Activated CD4-positive, alpha-beta T cell treated with anti-CD3 and anti-CD28 coated beads, Interleukin-2, amount 10 ng/mL, durations not matched to agents 24 days and 14 days (primary cell): ENCODE measurements at regions not wholly inside any gene's neighbourhood (a gene's known extent, or its start where the extent isn't known, plus 50 kb on each side); places are given as distances from the start of the nearest gene placed in this dataset.

Experiments used
- DNase-seq: peaks from one replicate; pipeline ENCODE4 v3.0.0; 2022
- H3K27ac Mint-ChIP-seq: one replicate; pipeline ENCODE4 v1.8.0; 2022; ENCODE audit warnings: mild to moderate bottlenecking, mixed read lengths
- H3K27me3 Mint-ChIP-seq: one replicate; pipeline ENCODE4 v1.8.0; 2022; ENCODE audit warnings: mixed read lengths
- H3K36me3 Mint-ChIP-seq: one replicate; pipeline ENCODE4 v1.8.0; 2022; ENCODE audit warnings: low read depth, mild to moderate bottlenecking, mixed read lengths
- H3K4me1 Mint-ChIP-seq: one replicate; pipeline ENCODE4 v1.8.0; 2021; ENCODE audit warnings: mixed read lengths
- H3K4me3 Mint-ChIP-seq: one replicate; pipeline ENCODE4 v1.8.0; 2022; ENCODE audit warnings: mild to moderate bottlenecking, moderate library complexity, mixed read lengths
- H3K9me3 Mint-ChIP-seq: one replicate; pipeline ENCODE4 v1.8.0; 2021; ENCODE audit warnings: mixed read lengths
- intact Hi-C: fragments of 100-400 bp; cut with micrococcal nuclease; formaldehyde crosslinking; loops from one replicate; pipeline ENCODE4 v1.15.1; 2023

DNA sequence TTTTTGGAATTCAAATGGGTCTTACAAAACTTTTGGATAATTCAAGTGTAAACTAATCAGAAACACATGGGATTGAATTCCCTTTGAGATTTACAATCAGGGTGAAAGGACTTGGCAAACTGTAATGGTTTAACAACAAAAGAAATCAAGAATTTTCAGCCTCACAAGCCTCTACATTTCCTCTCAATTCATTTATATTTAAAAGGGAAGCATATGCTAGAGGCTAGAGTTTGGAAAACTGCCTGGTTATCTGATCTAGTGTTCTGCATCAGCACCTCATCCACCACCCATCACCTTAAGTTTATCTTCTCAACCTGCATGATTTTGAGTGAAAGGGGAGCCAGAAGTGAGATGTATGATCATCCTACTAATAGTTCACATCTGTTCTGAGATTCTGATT, 120.7 kb downstream of the TES start:
- no peaks in the 10 kb centered on the region for H3K4me1 Mint-ChIP-seq
- H3K27ac Mint-ChIP-seq, result no peak overlapping the region
- H3K27me3 Mint-ChIP-seq, result peaks cover 7% of the 10 kb centered on the region
- DNase-seq, result no peak
- intact Hi-C loops, result no loop called here
- no peak overlapping the region for H3K4me3 Mint-ChIP-seq
- no peaks in the 10 kb centered on the region for H3K36me3 Mint-ChIP-seq
- H3K9me3 Mint-ChIP-seq, result no peaks in the 10 kb centered on the region

DNA sequence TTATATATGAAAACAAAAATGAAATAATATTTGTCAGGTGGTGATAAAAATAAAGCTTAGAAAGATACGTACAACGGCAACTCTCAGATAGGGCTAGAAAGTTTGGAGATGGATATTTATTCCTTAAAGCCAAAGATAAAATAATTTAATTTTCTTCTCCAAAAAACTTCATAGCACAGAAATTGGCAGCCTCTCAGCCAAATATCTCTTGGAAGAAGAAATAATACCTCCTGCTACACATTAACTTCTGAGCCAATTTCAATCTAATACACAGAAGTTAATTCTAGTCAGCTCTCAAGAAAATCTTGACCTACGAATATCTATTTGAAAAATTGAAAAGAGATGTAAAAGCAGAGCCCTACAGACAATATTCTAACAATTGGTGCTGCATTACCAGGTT, 122.4 kb downstream of the TES start:
- no peaks in the 10 kb centered on the region for H3K9me3 Mint-ChIP-seq
- H3K36me3 Mint-ChIP-seq, result no peaks in the 10 kb centered on the region
- intact Hi-C loops, result no loop called here
- no peaks in the 10 kb centered on the region for H3K4me1 Mint-ChIP-seq
- DNase-seq, result no peak
- H3K27ac Mint-ChIP-seq, result no peak overlapping the region
- no peak overlapping the region for H3K4me3 Mint-ChIP-seq
- peaks cover 12% of the 10 kb centered on the region for H3K27me3 Mint-ChIP-seq

DNA sequence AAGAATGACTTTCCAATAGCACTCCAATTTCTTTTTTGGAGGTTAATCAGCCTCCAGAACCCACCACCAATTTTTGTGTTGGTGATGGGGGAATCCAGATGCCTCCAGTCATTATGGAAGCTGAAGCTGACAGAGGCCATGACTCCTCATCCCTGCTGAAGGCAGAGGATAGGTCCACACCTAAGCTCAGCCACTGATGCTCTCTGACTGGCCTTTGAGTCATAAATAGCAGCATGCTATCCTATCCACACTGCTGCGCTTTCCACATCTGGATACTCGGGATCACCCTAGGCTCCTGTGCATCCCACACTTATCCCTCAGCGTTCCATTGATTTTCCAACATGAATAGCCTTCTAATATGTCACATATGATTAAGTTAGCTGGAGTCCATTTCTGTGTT, 124.2 kb downstream of the TES start:
- H3K9me3 Mint-ChIP-seq, result no peaks in the 10 kb centered on the region

DNA sequence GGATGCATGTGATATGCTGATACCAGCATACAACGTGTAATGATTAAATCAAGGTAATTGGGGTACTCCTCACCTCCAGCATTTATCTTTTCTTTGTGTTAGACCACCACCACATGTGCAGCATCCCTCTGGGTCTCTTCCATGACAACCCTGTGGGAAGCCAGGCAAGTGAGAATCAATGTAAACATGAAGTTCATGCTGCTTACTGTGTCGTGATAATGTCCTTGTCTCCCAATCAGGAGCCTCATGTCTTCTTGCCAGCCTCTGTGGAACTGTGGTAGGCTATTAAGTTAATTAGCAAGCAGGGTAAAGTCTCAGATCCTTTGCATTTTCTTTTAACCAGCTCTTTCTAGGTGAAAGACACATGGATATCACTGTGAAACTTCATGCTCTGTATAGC, 126.7 kb downstream of the TES start:
- H3K27me3 Mint-ChIP-seq, result peaks cover 14% of the 10 kb centered on the region
- no peaks in the 10 kb centered on the region for H3K9me3 Mint-ChIP-seq
- H3K4me3 Mint-ChIP-seq, result no peak overlapping the region
- DNase-seq, result no peak
- H3K27ac Mint-ChIP-seq, result no peak overlapping the region
- H3K4me1 Mint-ChIP-seq, result no peaks in the 10 kb centered on the region
- intact Hi-C loops, result no loop called here
- H3K36me3 Mint-ChIP-seq, result no peaks in the 10 kb centered on the region

More for the DNA sequence above, 124.2 kb downstream of the TES start:
- Mint-ChIP-seq H3K27me3 (peaks cover 12% of the 10 kb centered on the region), H3K36me3 (no peaks in the 10 kb centered on the region), H3K4me1 (no peaks in the 10 kb centered on the region), H3K4me3 (no peak overlapping the region), H3K27ac (no peak overlapping the region)
- no peak for DNase-seq
- intact Hi-C loops, result no loop called here

DNA sequence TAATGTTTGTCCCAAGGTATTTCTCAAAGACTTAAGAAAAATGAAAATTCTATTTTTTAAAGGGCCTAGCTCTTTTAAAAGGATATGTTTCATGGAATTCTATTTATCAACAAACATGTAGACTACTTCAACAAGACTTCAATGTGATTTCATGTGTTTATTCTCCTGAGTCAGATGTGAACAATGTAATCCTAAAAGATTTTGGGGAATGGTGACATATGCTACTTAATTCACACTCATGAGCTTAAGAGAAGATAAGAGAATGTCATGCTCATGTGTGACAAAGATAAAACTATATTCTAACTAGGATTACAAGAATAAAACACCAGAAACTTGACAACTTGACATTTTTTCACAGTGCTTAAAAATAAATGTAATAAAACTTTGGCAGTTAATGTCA, 127.5 kb downstream of the TES start:
- Mint-ChIP-seq H3K4me1 (no peaks in the 10 kb centered on the region), H3K9me3 (no peaks in the 10 kb centered on the region), H3K27ac (no peak overlapping the region), H3K36me3 (no peaks in the 10 kb centered on the region), H3K27me3 (peaks cover 15% of the 10 kb centered on the region), H3K4me3 (no peak overlapping the region)
- no peak for DNase-seq
- intact Hi-C loops, result no loop called here

DNA sequence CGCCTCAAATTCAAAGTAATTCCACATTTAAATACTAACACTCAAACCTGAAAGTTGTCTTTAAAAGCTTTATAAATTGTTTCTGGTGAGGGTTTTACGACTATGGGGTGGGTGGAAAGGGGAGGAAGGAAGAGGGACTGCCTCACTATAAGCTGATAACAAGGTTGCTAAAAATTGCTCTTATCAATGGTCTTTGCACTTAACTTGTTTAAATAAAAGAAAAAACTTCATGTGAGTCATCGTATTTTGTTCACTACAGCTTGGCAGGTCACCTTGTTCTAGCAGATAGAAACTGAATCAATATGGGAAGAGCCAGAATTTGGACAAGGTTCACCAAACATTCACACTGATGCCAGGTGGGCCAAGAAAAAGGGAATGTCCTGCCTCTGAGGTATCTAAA, 129.2 kb downstream of the TES start:
- intact Hi-C loops, result no loop called here

DNA sequence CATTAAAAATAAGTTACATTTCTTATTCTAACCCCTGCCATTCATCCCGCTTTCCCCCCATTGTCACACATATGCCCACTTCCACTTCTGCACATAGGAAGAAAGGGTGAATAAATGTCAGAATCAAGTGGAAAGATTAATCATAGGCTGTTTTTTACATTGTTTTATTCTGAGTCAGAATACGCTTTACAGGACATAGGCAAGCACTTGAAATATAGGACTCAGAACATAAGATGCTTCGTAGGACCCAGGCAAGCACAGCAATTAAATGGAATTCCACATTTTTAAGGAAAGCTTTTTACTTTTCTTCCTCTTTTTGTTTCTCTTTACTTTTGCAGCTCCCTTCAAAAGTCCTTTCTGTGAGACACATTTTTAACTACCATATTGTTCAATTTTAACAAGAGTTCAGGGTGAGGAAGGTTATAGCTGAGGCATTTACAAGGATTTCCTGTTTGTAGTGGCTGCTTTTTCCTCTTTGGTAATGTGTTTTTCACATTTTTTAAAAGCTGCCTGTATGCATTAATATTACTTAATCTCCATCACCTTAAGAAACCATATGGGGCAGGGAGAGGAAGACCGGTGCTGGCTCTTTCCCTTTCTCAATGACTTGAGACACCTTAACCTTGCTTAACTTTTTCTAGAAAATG, 130.0 kb downstream of the TES start:
- Mint-ChIP-seq H3K27me3 (peaks cover 19% of the 10 kb centered on the region), H3K9me3 (no peaks in the 10 kb centered on the region), H3K27ac (no peak overlapping the region), H3K4me1 (no peaks in the 10 kb centered on the region), H3K4me3 (no peak overlapping the region), H3K36me3 (no peaks in the 10 kb centered on the region)
- no peak for DNase-seq
- intact Hi-C loops, result loop anchor here (10.0 kb wide), 1 partner anchor 166 kb away; no protein-coding TSS in a partner anchor

More for the DNA sequence above, 129.2 kb downstream of the TES start:
- H3K4me1 Mint-ChIP-seq, result no peaks in the 10 kb centered on the region
- no peaks in the 10 kb centered on the region for H3K36me3 Mint-ChIP-seq
- H3K9me3 Mint-ChIP-seq, result no peaks in the 10 kb centered on the region
- no peak for DNase-seq
- H3K27ac Mint-ChIP-seq, result no peak overlapping the region
- H3K27me3 Mint-ChIP-seq, result peaks cover 15% of the 10 kb centered on the region
- no peak overlapping the region for H3K4me3 Mint-ChIP-seq

DNA sequence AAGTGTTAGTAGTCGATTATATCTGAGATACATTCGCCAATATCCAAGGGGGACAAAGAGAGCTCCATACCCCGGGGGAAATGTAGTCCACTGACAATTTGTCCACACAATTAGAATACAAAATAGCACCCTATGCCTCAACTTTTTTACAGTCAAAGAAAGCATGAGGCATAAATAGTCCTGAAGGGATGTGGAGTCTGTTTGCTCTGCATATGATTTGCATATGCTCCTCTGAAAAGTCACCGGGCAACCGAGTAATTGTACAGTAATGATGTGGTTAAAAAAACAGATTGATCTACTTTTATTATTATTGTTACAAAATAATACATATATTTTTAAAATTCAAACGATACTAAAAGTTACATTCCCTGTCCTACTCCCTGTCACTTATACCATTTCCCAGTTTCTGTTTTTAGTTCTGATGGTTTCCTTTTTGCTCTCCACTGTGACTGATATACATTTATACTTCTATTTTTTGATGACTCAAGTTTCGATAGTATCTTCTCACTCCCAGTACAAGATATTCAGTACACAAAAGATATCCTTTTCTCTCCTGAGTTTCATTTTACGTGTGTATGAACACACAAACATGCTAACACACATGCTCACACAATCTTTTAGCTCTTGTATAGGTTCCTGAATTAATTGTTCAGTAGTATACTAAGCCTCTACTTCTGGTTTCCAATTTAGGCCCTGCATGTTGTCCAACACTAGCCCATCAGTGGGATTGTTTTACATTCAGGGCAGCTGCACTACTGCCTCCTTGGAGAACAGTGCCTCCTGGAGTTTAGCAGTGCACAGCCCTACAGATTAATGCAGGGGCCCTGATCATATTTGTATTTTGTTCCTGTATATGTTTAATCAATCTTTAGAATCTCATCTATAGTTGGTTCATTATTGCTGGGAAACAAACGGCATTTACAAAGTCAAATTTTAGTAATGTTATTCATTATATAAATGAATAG, 130.9 kb downstream of the TES start:
- Mint-ChIP-seq H3K27ac (no peak overlapping the region), H3K36me3 (no peaks in the 10 kb centered on the region)
- intact Hi-C loops, result loop anchor here (10.0 kb wide), 1 partner anchor 166 kb away; no protein-coding TSS in a partner anchor

DNA sequence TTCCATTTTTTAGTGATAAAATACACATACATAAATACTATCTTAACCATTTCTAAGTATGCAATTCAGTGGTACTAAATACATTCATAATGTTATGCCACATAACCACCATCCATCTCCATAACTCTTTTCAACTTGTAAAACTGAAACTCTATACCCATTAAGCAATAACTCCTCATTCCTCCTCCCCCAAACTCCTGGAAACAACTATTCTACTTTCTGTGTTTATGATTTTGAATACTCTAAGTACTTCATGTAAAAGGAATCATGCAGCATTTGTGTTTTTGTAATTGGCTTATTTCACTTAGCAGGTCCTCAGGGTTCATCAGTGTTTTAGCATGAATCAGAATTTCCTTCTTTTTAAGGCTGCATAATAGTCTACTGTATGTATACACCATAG, 131.8 kb downstream of the TES start:
- intact Hi-C loops, result loop anchor here (10.0 kb wide), 1 partner anchor 167 kb away; no protein-coding TSS in a partner anchor
- Mint-ChIP-seq H3K4me3 (no peak overlapping the region), H3K36me3 (no peaks in the 10 kb centered on the region)

More for the DNA sequence above, 130.9 kb downstream of the TES start:
- Mint-ChIP-seq H3K4me1 (no peaks in the 10 kb centered on the region), H3K9me3 (no peaks in the 10 kb centered on the region), H3K4me3 (no peak overlapping the region), H3K27me3 (peaks cover 19% of the 10 kb centered on the region)
- DNase-seq, result no peak

DNA sequence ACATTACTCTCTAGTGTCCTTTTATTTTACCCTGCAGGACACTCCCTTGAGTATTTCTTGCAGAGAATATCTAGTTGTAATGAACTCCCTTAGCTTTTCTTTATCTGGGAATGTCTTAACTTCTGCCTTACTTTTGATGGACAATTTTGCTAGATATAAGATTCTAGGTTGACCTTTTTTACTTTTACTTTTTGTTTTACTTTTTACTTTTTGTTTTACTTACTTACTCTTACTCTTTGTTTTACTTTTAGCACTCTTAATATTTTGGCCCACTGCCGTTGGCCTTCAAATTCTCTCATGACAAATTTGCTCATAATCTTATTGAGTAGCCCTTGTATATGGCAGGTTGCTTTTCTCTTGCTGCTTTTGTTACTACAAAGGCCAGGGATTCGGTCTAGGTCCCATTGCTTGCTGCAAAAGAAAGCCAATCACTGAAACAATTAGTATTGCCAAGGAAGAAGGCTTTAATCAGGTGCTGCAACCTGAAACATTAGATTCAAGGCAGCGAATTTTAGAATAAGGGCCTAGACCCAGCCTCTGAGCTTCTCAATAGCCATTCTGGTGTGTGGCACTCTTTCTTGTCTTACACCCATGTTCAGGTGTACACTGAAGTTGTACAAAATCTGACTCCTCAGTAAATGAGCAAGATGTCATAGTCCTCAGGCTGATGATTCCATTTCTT, 137.0 kb downstream of the TES start:
- Mint-ChIP-seq H3K36me3 (no peaks in the 10 kb centered on the region), H3K27me3 (peaks cover 10% of the 10 kb centered on the region), H3K9me3 (no peaks in the 10 kb centered on the region), H3K27ac (no peak overlapping the region), H3K4me3 (no peak overlapping the region), H3K4me1 (no peaks in the 10 kb centered on the region)
- DNase-seq, result no peak
- intact Hi-C loops, result loop anchor here (10.0 kb wide), 1 partner anchor 172 kb away; no protein-coding TSS in a partner anchor

More for the DNA sequence above, 131.8 kb downstream of the TES start:
- DNase-seq, result no peak
- Mint-ChIP-seq H3K27me3 (peaks cover 15% of the 10 kb centered on the region), H3K4me1 (no peaks in the 10 kb centered on the region), H3K9me3 (no peaks in the 10 kb centered on the region), H3K27ac (no peak overlapping the region)

DNA sequence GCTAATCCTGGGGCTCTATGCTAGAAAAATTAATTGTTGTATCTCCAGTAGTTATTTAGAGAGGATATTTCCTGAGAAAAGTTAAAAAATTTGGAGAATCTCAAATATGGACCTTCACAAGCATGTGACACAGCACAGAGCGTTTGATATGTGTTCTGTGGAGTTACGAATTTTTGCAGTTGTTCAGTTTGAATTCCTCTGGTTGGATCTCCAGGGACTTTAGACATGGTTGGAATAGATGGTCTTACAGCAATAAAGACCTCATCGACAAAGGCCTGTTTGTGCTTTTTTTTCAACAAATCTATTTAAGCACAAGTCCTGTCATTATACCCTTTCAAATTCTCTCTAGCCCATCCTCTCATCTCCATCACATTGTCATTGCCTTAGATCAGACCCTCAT, 138.0 kb downstream of the TES start:
- Mint-ChIP-seq H3K27me3 (peaks cover 10% of the 10 kb centered on the region), H3K4me3 (no peak overlapping the region), H3K27ac (no peak overlapping the region), H3K9me3 (no peaks in the 10 kb centered on the region), H3K36me3 (no peaks in the 10 kb centered on the region), H3K4me1 (no peaks in the 10 kb centered on the region)
- no peak for DNase-seq
- intact Hi-C loops, result loop anchor here (10.0 kb wide), 1 partner anchor 174 kb away; no protein-coding TSS in a partner anchor

DNA sequence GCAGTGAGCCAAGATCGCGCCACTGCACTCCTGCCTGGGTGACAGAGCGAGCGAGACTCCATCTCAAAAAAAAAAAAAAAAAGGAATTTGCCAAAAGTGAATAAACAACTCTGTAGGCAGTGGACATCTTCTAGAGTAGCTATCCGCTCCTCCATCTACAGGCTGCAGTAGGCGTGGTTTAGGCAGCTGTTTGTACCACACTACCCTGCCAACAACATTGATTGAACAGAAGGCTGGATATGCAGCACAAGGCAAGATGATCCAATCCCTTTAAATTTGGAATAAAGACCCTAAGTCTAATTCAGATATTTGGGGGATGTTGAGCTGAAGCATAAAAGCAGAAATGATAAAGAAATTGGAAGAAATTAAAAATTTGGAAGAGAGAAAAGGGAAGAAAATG, 141.6 kb downstream of the TES start:
- no peaks in the 10 kb centered on the region for H3K4me1 Mint-ChIP-seq
- no peak for DNase-seq
- H3K36me3 Mint-ChIP-seq, result no peaks in the 10 kb centered on the region
- H3K27ac Mint-ChIP-seq, result no peak overlapping the region
- intact Hi-C loops, result no loop called here
- H3K9me3 Mint-ChIP-seq, result no peaks in the 10 kb centered on the region
- no peak overlapping the region for H3K4me3 Mint-ChIP-seq
- peaks cover 2% of the 10 kb centered on the region for H3K27me3 Mint-ChIP-seq

DNA sequence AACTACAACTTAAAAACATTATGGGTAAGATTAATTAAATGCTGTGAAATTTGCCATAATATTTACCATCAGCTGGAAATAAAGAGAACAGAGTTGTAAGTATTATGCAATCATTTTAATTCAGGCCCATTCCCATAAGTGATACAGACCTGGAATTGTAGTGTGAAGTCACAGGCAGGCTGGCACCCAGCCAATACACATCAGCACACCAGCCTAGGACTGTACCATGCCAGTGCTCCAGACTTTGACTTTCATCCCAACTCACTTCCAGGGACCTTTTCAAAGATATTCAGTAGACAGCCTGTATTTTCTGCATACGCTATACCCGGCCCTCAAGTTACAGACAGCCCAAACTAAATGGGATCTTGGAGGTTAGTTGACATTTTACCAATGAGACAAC, 143.3 kb downstream of the TES start:
- no peaks in the 10 kb centered on the region for H3K9me3 Mint-ChIP-seq
- no peak overlapping the region for H3K27ac Mint-ChIP-seq
- no peaks in the 10 kb centered on the region for H3K27me3 Mint-ChIP-seq
- no peak overlapping the region for H3K4me3 Mint-ChIP-seq
- intact Hi-C loops, result no loop called here
- no peaks in the 10 kb centered on the region for H3K4me1 Mint-ChIP-seq
- H3K36me3 Mint-ChIP-seq, result no peaks in the 10 kb centered on the region
- DNase-seq, result no peak

DNA sequence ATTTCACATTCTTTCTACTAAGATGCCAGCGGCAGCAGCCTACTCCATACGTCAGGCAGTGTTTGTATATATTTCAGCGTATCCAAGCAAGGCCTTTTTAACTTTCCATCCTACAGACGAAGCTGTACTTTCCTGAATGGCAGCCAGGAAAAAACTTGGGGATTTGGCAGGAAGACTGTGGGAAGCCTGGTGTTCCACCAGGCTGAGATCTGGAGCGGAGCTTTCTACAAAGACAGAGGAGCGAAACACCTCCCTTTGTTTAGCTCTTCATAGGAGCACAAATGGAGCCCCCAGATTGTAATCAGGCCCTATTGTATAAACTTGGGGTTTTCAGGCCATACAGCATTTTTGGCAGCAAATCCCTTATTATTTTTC, 143.8 kb downstream of the TES start:
- Mint-ChIP-seq H3K4me1 (no peaks in the 10 kb centered on the region), H3K4me3 (no peak overlapping the region), H3K36me3 (no peaks in the 10 kb centered on the region), H3K27me3 (no peaks in the 10 kb centered on the region), H3K9me3 (no peaks in the 10 kb centered on the region), H3K27ac (no peak overlapping the region)
- intact Hi-C loops, result no loop called here
- no peak for DNase-seq
